DND-41 (cell line): ENCODE measurements at regions not wholly inside any gene's neighbourhood (a gene's known extent, or its start where the extent isn't known, plus 50 kb on each side); places are given as distances from the start of the nearest gene placed in this dataset.

ENCODE experiments used
- CTCF ChIP-seq: IDR thresholded peaks from 2 replicates; pipeline ENCODE4 v1.5.1; 2012; ENCODE audit warnings: borderline replicate concordance, low read length, moderate library complexity, mild to moderate bottlenecking; ENCODE audit not compliant: poor library complexity, severe bottlenecking; ENCODE audit errors: extremely low read depth
- EZH2 ChIP-seq: IDR thresholded peaks from 3 replicates; pipeline ENCODE4 v1.6.1; 2012; ENCODE audit warnings: borderline replicate concordance, low read depth, mild to moderate bottlenecking, moderate library complexity, low read length, inconsistent platforms; ENCODE audit not compliant: severe bottlenecking

- TF ChIP-seq CTCF (no peak), EZH2 (no peak)
These were observed 82.7 kb upstream of the GPM6B start for GRCh38 chrX:13899607-13900006.
